RWPE2 (cell line): ENCODE measurements at regions not wholly inside any gene's neighbourhood (a gene's known extent, or its start where the extent isn't known, plus 50 kb on each side); places are given as distances from the start of the nearest gene placed in this dataset.

Experiments
- ATAC-seq: fragments of 200-7000 bp; cut with Tn5 transposase; 3 replicates; pipeline ENCODE4 v1.9.1; 2021; ENCODE audit warnings: low read depth
- DNase-seq: peaks from one replicate; pipeline ENCODE4 v3.0.0-alpha.2; 2020; ENCODE audit warnings: low spot score
- H3K27ac ChIP-seq: fragments of 450-650 bp; 2 replicates; pipeline ENCODE4 v1.5.1; 2017; ENCODE audit warnings: mild to moderate bottlenecking; ENCODE audit not compliant: poor library complexity, severe bottlenecking
- H3K27me3 ChIP-seq: fragments of 250-450 bp; sonication (Bioruptor Pico); 2 replicates; pipeline ENCODE4 v1.5.1; 2021; ENCODE audit warnings: mild to moderate bottlenecking, moderate library complexity; ENCODE audit not compliant: insufficient read depth, poor library complexity, severe bottlenecking
- H3K36me3 ChIP-seq: fragments of 250-450 bp; sonication (Bioruptor Pico); 2 replicates; pipeline ENCODE4 v1.5.1; 2020; ENCODE audit warnings: low read depth, mild to moderate bottlenecking, moderate library complexity
- H3K4me1 ChIP-seq: fragments of 250-450 bp; sonication (Bioruptor Pico); 2 replicates; pipeline ENCODE4 v1.5.1; 2021; ENCODE audit warnings: mild to moderate bottlenecking, moderate library complexity; ENCODE audit not compliant: insufficient read depth, poor library complexity, severe bottlenecking
- H3K4me3 ChIP-seq: fragments of 250-450 bp; sonication (Bioruptor Pico); 2 replicates; pipeline ENCODE4 v1.5.1; 2021; ENCODE audit warnings: mild to moderate bottlenecking, moderate library complexity; ENCODE audit not compliant: severe bottlenecking
- H3K9me3 ChIP-seq: fragments of 250-450 bp; sonication (Bioruptor Pico); 2 replicates; pipeline ENCODE4 v1.5.1; 2021; ENCODE audit warnings: mild to moderate bottlenecking, moderate library complexity; ENCODE audit not compliant: severe bottlenecking
- TF ChIP-seq, protein P1 (sequence below): fragments of 450-650 bp; IDR thresholded peaks from one replicate; pipeline ENCODE4 v1.5.1; 2017; ENCODE audit warnings: mild to moderate bottlenecking, moderate library complexity; ENCODE audit not compliant: poor library complexity, severe bottlenecking

DNA sequence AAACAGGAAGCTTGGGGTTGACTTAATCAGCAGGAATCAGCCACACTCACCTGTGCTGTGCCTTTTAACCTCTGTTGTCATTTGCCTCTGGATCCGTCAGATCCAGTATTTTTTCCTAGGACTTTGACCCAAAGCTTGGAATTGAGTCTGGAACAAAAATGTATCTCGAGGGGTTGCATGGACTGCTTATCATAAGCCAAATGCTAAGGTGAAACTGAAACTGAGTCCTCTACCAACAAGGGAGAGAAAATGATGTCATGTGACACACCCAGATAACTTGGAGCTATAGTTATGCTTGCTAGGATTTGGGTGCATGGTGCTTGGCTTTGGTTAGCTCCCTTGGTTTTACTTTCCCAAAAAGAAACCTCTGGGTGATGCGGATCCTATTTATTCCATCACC is 2158.6 kb upstream of the PIK3C3 start:
- TF ChIP-seq, protein P1, sequence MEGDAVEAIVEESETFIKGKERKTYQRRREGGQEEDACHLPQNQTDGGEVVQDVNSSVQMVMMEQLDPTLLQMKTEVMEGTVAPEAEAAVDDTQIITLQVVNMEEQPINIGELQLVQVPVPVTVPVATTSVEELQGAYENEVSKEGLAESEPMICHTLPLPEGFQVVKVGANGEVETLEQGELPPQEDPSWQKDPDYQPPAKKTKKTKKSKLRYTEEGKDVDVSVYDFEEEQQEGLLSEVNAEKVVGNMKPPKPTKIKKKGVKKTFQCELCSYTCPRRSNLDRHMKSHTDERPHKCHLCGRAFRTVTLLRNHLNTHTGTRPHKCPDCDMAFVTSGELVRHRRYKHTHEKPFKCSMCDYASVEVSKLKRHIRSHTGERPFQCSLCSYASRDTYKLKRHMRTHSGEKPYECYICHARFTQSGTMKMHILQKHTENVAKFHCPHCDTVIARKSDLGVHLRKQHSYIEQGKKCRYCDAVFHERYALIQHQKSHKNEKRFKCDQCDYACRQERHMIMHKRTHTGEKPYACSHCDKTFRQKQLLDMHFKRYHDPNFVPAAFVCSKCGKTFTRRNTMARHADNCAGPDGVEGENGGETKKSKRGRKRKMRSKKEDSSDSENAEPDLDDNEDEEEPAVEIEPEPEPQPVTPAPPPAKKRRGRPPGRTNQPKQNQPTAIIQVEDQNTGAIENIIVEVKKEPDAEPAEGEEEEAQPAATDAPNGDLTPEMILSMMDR, result no peak
- DNase-seq (no peak), ATAC-seq (no peak)
- Histone ChIP-seq H3K36me3 (peaks cover 7% of the 10 kb centered on the region; the same call in 1 of the 2 replicates), H3K27me3 (no peaks in the 10 kb centered on the region), H3K9me3 (no peaks in the 10 kb centered on the region), H3K27ac (no peak overlapping the region), H3K4me3 (no peak overlapping the region), H3K4me1 (peaks cover 20% of the 10 kb centered on the region)

DNA sequence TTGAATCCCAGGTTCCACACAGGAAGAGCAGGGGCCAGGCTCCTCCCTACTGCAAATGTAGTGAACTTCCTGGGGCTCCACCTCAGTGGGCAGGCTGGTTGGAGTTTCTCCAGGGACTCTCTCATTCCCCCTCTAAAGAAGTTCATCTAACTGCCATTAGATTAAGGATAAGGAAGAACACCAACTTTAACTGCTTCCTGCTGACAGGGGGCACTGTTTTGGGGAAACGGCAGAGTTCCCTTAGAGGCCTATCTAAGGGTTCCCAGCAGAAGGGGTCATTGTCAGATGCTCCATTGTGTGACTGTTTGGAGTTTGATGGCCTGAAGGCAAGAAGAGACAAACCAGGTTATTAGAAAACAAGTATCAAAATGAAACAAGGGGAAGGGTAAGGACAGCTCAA is 2159.7 kb upstream of the PIK3C3 start:
- no peak for ATAC-seq
- peaks cover 14% of the 10 kb centered on the region; the same call in 1 of the 2 replicates for H3K36me3 ChIP-seq
- H3K9me3 ChIP-seq, result no peaks in the 10 kb centered on the region
- H3K27me3 ChIP-seq, result no peaks in the 10 kb centered on the region
- DNase-seq, result no peak
- TF ChIP-seq, protein P1, result no peak
- no peak overlapping the region for H3K27ac ChIP-seq
- peaks cover 18% of the 10 kb centered on the region for H3K4me1 ChIP-seq
- no peak overlapping the region for H3K4me3 ChIP-seq

DNA sequence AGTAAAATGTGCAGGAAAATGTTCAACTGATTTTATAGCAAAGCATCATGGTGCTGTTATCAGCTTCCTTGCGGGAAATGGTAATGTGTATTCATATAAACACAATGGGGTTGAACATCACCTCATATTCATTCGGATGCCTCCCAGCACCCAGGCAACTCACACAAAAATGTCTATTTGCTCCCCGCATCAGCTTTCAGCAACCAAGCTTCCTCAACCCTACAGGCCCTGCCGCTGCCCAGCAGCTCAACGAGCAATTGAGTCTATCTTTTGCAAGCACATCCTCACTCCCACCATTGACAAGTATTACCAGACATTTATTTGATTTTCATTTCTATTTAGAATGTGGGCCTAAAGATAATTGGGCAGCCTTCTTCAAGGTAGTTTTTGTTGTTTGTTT is 2161.4 kb upstream of the PIK3C3 start:
- peaks cover 33% of the 10 kb centered on the region for H3K4me1 ChIP-seq
- H3K27ac ChIP-seq, result no peak overlapping the region
- H3K27me3 ChIP-seq, result no peaks in the 10 kb centered on the region
- no peak for DNase-seq
- peaks cover 20% of the 10 kb centered on the region; the same call in 1 of the 2 replicates for H3K36me3 ChIP-seq
- no peak overlapping the region for H3K4me3 ChIP-seq
- no peak for ATAC-seq
- TF ChIP-seq, protein P1, result no peak
- no peaks in the 10 kb centered on the region for H3K9me3 ChIP-seq

DNA sequence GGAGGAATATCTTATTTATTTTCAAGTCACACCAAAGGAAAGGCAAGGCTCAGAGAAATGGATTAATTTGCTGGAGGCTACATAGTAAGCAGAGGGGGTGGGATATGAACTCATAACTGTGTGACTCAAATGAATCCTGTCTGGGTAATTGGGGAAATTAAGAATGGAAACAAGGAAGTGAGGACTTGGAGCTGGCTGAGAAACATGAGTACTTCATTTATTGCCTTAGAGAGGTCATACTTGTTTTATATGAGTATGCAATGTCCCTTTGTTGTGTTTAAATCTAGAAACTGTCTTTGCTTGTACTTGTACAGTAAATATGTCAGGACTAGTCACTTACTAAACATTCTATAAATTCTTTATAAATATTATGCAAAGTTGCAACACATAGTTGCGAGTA is 2166.7 kb upstream of the PIK3C3 start:
- DNase-seq, result no peak
- H3K4me1 ChIP-seq, result peaks cover 42% of the 10 kb centered on the region
- H3K27ac ChIP-seq, result peak overlapping the region; percentile 31
- no peaks in the 10 kb centered on the region for H3K27me3 ChIP-seq
- TF ChIP-seq, protein P1, result no peak
- H3K9me3 ChIP-seq, result no peaks in the 10 kb centered on the region
- H3K4me3 ChIP-seq, result no peak overlapping the region
- H3K36me3 ChIP-seq, result peaks cover 20% of the 10 kb centered on the region; the same call in 1 of the 2 replicates
- ATAC-seq, result peak; percentile 81

DNA sequence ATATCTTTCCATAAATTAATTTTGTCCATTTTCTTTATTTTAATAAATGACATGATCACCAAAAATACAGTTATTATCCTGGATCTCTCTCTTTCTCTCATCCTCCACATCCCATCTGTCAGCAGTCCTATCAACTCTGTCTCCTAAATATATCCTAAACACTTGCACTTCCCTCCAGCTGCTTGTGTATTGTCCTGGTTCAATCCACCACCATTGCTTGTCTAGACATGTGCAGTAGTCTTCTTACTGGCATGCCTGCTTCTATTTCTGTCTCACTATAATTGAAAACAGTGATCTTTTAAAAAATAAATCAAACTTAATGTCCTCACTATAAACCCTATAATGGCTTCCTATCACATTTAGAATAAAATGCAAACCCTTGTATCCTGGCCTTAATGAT is 2168.6 kb upstream of the PIK3C3 start:
- DNase-seq (no peak), ATAC-seq (no peak)
- TF ChIP-seq, protein P1, result no peak
- no peak overlapping the region for H3K4me3 ChIP-seq
- no peak overlapping the region for H3K27ac ChIP-seq
- H3K4me1 ChIP-seq, result peaks cover 42% of the 10 kb centered on the region
- H3K9me3 ChIP-seq, result no peaks in the 10 kb centered on the region
- H3K27me3 ChIP-seq, result no peaks in the 10 kb centered on the region
- 0 out of 2 replicates have a peak, but pooled peaks cover 13% of the 10 kb centered on the region for H3K36me3 ChIP-seq
